ENCODE measurements at regions not wholly inside any gene's neighbourhood (a gene's known extent, or its start where the extent isn't known, plus 50 kb on each side); places are given as distances from the start of the nearest gene placed in this dataset.

DNA sequence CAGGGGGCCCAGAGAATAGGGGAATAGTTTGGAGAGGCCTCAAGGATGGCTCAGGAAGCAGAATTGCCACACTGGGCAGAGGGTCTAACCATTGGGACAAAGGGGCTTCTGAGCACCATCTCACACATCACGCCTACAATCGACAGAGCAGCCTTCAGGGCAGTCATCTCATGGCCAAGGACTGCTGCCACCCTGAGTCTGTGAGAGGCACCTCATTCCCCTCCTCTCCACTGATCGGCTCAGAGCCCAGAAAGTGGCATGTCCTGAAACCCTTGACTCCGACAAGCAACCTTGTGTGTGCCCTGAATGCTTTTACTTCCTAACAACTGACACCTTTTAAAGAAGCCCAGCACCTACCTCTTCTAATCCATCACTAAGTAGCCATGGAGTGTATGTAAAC lies 128.9 kb upstream of the PTPN3 start:
- no peak for TF ChIP-seq JUND (IDR thresholded peaks at IDR 0.05; ENCODE audit: low read length)
- TF ChIP-seq EZH2 (IDR thresholded peaks at IDR 0.05; ENCODE audit: low read depth, low read length, severe bottlenecking): no peak
- TF ChIP-seq, protein P1, sequence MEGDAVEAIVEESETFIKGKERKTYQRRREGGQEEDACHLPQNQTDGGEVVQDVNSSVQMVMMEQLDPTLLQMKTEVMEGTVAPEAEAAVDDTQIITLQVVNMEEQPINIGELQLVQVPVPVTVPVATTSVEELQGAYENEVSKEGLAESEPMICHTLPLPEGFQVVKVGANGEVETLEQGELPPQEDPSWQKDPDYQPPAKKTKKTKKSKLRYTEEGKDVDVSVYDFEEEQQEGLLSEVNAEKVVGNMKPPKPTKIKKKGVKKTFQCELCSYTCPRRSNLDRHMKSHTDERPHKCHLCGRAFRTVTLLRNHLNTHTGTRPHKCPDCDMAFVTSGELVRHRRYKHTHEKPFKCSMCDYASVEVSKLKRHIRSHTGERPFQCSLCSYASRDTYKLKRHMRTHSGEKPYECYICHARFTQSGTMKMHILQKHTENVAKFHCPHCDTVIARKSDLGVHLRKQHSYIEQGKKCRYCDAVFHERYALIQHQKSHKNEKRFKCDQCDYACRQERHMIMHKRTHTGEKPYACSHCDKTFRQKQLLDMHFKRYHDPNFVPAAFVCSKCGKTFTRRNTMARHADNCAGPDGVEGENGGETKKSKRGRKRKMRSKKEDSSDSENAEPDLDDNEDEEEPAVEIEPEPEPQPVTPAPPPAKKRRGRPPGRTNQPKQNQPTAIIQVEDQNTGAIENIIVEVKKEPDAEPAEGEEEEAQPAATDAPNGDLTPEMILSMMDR (IDR thresholded peaks at IDR 0.05; ENCODE audit: control extremely low read depth in 1 of 3, insufficient read depth in 1 of 3, low read depth in 1 of 3, low read length in 3 of 3): peak; percentile 14 to 34 (median 23); a peak in 3 of 4 replicates
- no peak for TF ChIP-seq PHF8 (conservative IDR thresholded peaks at IDR 0.05; ENCODE audit: low read depth, low read length)
- TF ChIP-seq EP300 (IDR thresholded peaks at IDR 0.05; ENCODE audit: borderline replicate concordance in 1 of 2, low read depth in 2 of 2, low read length in 2 of 2): no peak
- no peak for TF ChIP-seq CBX5 (IDR thresholded peaks at IDR 0.05; ENCODE audit: low read depth, low read length)
- TF ChIP-seq RNF2 (IDR thresholded peaks at IDR 0.05; ENCODE audit: borderline replicate concordance, low read depth, low read length, missing control alignments, poor library complexity, severe bottlenecking): no peak
- no peak for TF ChIP-seq POLR2A (IDR thresholded peaks at IDR 0.05; ENCODE audit: control extremely low read depth in 1 of 2, low read depth in 2 of 2, low read length in 2 of 2)
- TF ChIP-seq POLR2AphosphoS5 (IDR thresholded peaks at IDR 0.05; ENCODE audit: low read depth, low read length): no peak
